Osteocyte (in vitro differentiated cells): ENCODE measurements at regions not wholly inside any gene's neighbourhood (a gene's known extent, or its start where the extent isn't known, plus 50 kb on each side); places are given as distances from the start of the nearest gene placed in this dataset.
A peak's percentile ranks its signal among the peaks of the same experiment; 100 is the strongest.

ENCODE experiments used
- DNase-seq: peaks from one replicate; pipeline ENCODE4 v3.0.0; 2021; ENCODE audit warnings: mixed read lengths; ENCODE audit not compliant: unreplicated experiment; ENCODE audit errors: extremely low spot score
- H3K27ac Mint-ChIP-seq: one replicate; pipeline ENCODE4 v1.8.0; 2021; ENCODE audit warnings: mild to moderate bottlenecking, mixed read lengths; ENCODE audit not compliant: unreplicated experiment
- H3K27me3 Mint-ChIP-seq: one replicate; pipeline ENCODE4 v1.8.0; 2021; ENCODE audit warnings: mixed read lengths; ENCODE audit not compliant: unreplicated experiment
- H3K36me3 Mint-ChIP-seq: one replicate; pipeline ENCODE4 v1.8.0; 2021; ENCODE audit warnings: mixed read lengths; ENCODE audit not compliant: unreplicated experiment
- H3K4me1 Mint-ChIP-seq: one replicate; pipeline ENCODE4 v1.8.0; 2021; ENCODE audit warnings: mixed read lengths; ENCODE audit not compliant: unreplicated experiment
- H3K4me3 Mint-ChIP-seq: one replicate; pipeline ENCODE4 v1.8.0; 2021; ENCODE audit warnings: mild to moderate bottlenecking, moderate library complexity, mixed read lengths; ENCODE audit not compliant: unreplicated experiment
- H3K9me3 Mint-ChIP-seq: one replicate; pipeline ENCODE4 v1.8.0; 2021; ENCODE audit warnings: mixed read lengths; ENCODE audit not compliant: unreplicated experiment
- CTCF ChIP-seq: fragments of 200-600 bp; sonication (generic); IDR thresholded peaks from 2 replicates; pipeline ENCODE4 v1.5.0; 2021; ENCODE audit warnings: antibody characterized with exemption, mild to moderate bottlenecking, moderate library complexity

GRCh38 chr4:106715825-106716224 is 320.3 kb downstream of the DKK2 start:
- Mint-ChIP-seq H3K4me1 (no peaks in the 10 kb centered on the region), H3K4me3 (no peak overlapping the region), H3K36me3 (no peaks in the 10 kb centered on the region), H3K27me3 (peaks cover 22% of the 10 kb centered on the region), H3K9me3 (no peaks in the 10 kb centered on the region), H3K27ac (no peak overlapping the region)
- DNase-seq: no peak
- TF ChIP-seq CTCF: no peak

DNA sequence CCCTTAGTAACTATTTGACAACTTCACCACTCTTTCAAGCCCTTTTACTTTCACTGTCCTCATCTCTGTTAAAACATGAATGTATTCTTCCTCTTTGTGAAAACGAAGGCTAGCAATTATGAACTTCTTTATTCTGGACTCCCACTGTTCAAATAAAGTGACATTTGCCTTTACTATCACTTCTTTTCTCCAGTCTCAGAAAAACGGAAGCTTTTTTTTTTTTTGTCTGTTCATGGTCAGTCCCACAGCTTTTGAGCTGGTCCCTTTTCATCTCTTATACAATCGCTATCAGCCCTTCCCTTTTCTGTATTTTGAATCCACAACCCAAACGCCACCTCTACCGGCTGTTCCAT is 327.7 kb downstream of the DKK2 start:
- H3K27me3 Mint-ChIP-seq: peaks cover 12% of the 10 kb centered on the region
- DNase-seq: no peak
- no peaks in the 10 kb centered on the region for H3K36me3 Mint-ChIP-seq
- H3K4me3 Mint-ChIP-seq: no peak overlapping the region
- H3K9me3 Mint-ChIP-seq: no peaks in the 10 kb centered on the region
- no peak for TF ChIP-seq CTCF
- peaks cover 10% of the 10 kb centered on the region for H3K4me1 Mint-ChIP-seq
- H3K27ac Mint-ChIP-seq: no peak overlapping the region

- Mint-ChIP-seq H3K36me3 (no peaks in the 10 kb centered on the region), H3K4me1 (peaks cover 10% of the 10 kb centered on the region), H3K27ac (peak overlapping the region; percentile 53), H3K4me3 (no peak overlapping the region), H3K27me3 (peaks cover 8% of the 10 kb centered on the region), H3K9me3 (no peaks in the 10 kb centered on the region)
- DNase-seq: no peak
- TF ChIP-seq CTCF: no peak
These were observed 328.2 kb downstream of the DKK2 start for GRCh38 chr4:106707776-106708463.

- Mint-ChIP-seq H3K4me1 (peaks cover 10% of the 10 kb centered on the region), H3K4me3 (no peak overlapping the region), H3K9me3 (no peaks in the 10 kb centered on the region), H3K36me3 (no peaks in the 10 kb centered on the region), H3K27ac (no peak overlapping the region), H3K27me3 (peaks cover 14% of the 10 kb centered on the region)
- DNase-seq: no peak
- TF ChIP-seq CTCF: no peak
These were observed 331.8 kb downstream of the DKK2 start for GRCh38 chr4:106704253-106704870.

GRCh38 chr4:106700321-106700720 is 331.7 kb upstream of the GIMD1 start:
- H3K9me3 Mint-ChIP-seq: peaks cover 4% of the 10 kb centered on the region
- no peak overlapping the region for H3K4me3 Mint-ChIP-seq
- H3K27me3 Mint-ChIP-seq: peaks cover 9% of the 10 kb centered on the region
- H3K27ac Mint-ChIP-seq: no peak overlapping the region
- peaks cover 17% of the 10 kb centered on the region for H3K4me1 Mint-ChIP-seq
- no peak for DNase-seq
- no peak for TF ChIP-seq CTCF
- no peaks in the 10 kb centered on the region for H3K36me3 Mint-ChIP-seq
